ENCODE measurements at regions not wholly inside any gene's neighbourhood (a gene's known extent, or its start where the extent isn't known, plus 50 kb on each side); places are given as distances from the start of the nearest gene placed in this dataset.
A peak's percentile ranks its signal among the peaks of the same experiment; 100 is the strongest.

GRCh38 chr14:60563113-60563512 is 54.2 kb downstream of the SIX6 start:
- peak; percentile 19 for DNase-seq

DNA sequence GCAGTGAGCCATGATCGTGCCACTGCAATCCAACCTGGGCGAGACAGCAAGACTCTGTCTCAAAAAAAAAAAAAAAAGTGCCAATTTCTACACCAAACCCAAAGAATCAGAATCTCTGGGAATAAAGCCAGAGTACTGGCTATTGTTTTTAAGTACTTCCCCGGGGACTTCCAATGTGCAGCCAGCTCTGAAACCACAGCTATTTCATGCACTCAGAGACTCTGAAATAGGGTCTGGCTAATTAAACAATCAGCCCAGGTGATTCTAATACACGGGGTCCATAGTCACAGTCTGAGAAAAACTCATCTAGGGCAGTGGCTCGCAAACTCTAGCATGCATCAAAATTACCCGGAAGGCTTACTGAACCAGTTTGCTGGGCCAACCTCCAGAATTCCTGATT is 56.3 kb downstream of the SIX6 start:
- DNase-seq = no peak

- DNase-seq = no peak
Observed at GRCh38 chr14:60566101-60566500, 57.2 kb downstream of the SIX6 start.

GRCh38 chr14:60573943-60574495 is 65.1 kb downstream of the SIX6 start:
- DNase-seq = no peak

GRCh38 chr14:60575008-60575407 is 66.1 kb downstream of the SIX6 start:
- no peak for DNase-seq

GRCh38 chr14:60585676-60586075 is 63.6 kb downstream of the SIX1 start:
- DNase-seq = no peak

DNA sequence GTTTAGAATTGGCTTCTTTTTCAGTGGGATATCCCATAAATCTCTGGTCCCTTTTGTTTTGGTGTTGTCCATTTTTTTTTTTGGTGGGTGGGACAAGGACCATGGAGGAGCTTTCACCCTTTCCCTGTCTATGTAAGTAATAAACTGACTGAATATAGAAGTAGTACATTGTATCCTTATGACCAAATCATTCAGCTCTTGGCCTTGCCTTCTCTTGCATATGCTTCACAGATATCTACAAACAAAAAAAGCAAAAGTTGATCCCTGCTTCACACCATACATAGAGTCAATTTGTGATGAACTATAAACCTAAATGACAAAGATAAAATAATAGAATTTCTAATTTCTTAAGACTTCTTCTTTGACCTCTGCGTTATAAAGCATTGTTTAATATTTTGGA is 59.8 kb downstream of the SIX1 start:
- DNase-seq = no peak

DNA sequence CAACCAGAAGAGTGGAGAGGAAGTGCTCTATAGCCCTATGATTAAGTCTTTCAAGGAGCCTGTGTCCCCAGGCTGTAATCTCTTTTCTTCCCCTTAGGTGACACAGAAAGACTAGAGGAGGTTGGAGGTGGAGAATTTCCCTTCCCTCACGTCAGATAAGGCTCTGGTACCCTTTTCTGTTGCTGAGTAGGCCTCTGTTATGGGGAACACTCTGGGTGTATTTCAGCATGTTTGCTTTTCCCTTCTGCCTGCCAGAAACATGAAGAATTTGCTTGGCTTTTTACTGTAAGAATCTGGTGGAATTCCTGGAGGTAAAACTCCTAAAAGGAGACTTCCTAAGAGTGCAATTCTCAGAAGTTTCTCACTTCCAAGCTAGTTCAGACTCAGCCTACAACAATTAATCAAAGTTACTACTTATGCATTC is 58.3 kb downstream of the SIX1 start:
- DNase-seq = no peak

All from HCEC 1CT (cell line).